GM21717 (cell line): ENCODE measurements at regions not wholly inside any gene's neighbourhood (a gene's known extent, or its start where the extent isn't known, plus 50 kb on each side); places are given as distances from the start of the nearest gene placed in this dataset.

Source experiments
- ATAC-seq: cut with Tn5 transposase; IDR thresholded peaks from one replicate; pipeline ENCODE4 v1.9.1; 2021; ENCODE audit warnings: mild to moderate bottlenecking, moderate library complexity; ENCODE audit not compliant: unreplicated experiment

- ATAC-seq, result no peak
Observed at GRCh38 chr4:89556601-89557305, 249.2 kb upstream of the GPRIN3 start.

GRCh38 chr4:89551191-89551590 lies 243.6 kb upstream of the GPRIN3 start:
- ATAC-seq, result no peak

- no peak for ATAC-seq
Observed at GRCh38 chr4:89549907-89550306, 242.3 kb upstream of the GPRIN3 start.

- ATAC-seq, result no peak
Observed at GRCh38 chr4:89545315-89545714, 237.7 kb upstream of the GPRIN3 start.

GRCh38 chr4:89541998-89542397 lies 234.4 kb upstream of the GPRIN3 start:
- ATAC-seq, result no peak

DNA sequence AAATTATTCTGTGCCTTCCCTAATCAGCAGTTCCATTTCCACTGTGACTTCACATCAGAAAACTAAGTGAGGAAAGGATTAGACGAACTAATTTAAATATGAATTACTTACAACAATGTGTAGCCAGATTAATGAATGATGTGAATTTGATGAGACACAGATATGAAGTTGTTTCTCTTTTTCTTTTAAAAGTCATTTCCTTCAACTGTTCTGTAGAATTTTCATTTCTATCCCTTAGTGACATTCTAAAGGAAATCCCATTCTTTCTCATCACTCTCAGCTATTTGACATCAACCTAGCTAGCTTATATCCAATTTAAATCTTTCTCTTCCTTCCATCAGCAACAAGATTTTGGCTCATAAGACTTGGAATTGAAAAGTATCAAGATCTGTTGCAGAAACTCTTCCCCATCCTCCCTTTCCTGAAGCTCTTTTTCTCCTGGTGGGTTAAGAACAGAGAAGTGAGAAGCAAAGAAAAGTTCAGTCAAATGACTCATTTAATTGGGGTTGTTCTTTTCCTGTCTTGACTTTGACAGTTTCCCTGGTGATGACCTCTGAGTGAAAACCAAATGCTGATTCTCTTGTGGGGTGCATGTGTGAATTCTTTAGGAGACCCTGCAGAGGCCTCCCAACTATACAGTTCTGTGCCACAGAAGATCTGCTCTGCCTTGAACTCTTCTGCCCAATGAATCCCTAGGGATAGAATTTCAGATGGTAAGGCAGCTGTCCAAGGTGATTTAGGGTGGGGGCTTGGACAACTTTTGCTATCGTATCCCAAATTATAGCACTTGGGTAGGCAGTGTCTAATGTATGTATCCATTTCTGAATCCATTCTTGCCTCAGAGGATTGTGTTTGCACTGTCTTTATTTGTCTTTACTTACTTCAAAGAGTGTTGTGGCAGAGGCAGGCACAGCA lies 232.5 kb upstream of the GPRIN3 start:
- no peak for ATAC-seq

GRCh38 chr4:89539374-89539773 lies 231.8 kb upstream of the GPRIN3 start:
- no peak for ATAC-seq

- no peak for ATAC-seq
Observed at GRCh38 chr4:89538886-89539285, 231.3 kb upstream of the GPRIN3 start.

- no peak for ATAC-seq
Observed at GRCh38 chr4:89538171-89538570, 230.6 kb upstream of the GPRIN3 start.

- ATAC-seq, result no peak
Observed at GRCh38 chr4:89537281-89537680, 229.7 kb upstream of the GPRIN3 start.

DNA sequence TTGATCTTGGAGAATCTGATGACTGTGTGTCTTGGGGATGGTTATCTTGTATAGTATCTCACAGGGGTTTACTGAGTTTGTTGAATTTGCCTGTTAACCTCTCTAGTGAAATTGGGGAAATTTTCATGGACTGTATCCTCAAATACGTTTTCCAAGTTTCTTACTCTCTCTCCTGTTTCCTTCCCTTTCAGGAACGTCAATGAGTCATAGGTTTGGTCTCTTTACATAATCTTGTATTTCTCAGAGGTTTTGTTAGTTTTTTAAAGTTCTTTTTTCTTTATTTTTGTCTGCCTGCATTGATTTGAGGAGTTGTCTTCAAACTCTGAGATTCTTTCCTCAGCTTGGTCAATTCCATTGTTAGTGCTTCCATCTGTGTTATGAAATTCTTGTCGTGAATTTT lies 227.7 kb upstream of the GPRIN3 start:
- no peak for ATAC-seq

DNA sequence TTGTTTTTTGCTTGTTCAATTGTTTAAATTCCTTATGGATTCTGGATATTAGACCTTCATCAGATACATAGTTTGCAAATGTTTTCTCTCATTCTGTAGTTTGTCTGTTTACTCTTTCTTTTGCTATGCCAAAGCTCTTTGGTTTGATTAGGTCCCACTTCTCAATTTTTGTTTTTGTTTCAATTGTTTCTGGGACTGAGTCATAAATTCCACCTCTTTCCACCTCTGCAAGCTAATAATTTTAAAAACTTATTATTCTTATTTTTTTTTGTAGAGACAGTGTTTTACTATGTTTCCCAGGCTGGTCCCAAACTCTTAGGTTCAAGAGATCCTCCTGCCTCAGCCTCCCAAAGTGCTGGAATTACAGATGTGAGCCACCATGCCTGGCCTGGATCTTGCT lies 226.8 kb upstream of the GPRIN3 start:
- ATAC-seq, result no peak

GRCh38 chr4:89531932-89532640 lies 224.5 kb upstream of the GPRIN3 start:
- no peak for ATAC-seq

- no peak for ATAC-seq
Observed at GRCh38 chr4:89528526-89529133, 221.0 kb upstream of the GPRIN3 start.

DNA sequence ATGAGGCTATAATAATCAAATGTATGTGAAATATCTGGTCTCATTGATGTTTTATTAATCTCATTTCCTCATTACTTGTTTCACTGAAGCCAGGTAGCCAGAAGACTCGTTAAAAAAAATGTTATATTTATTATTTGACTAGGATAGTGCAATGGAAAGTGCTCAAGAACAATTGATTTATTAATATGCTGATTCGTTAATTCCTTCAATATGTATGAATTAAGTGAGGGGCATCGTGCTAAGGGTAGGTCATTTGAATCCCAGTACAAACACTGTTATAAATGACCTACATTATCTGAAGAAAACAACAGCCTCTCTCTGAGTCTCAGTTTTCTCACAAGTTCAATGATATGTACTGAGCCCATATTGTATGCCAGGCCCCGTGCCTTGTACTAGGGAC lies 214.2 kb upstream of the GPRIN3 start:
- no peak for ATAC-seq

DNA sequence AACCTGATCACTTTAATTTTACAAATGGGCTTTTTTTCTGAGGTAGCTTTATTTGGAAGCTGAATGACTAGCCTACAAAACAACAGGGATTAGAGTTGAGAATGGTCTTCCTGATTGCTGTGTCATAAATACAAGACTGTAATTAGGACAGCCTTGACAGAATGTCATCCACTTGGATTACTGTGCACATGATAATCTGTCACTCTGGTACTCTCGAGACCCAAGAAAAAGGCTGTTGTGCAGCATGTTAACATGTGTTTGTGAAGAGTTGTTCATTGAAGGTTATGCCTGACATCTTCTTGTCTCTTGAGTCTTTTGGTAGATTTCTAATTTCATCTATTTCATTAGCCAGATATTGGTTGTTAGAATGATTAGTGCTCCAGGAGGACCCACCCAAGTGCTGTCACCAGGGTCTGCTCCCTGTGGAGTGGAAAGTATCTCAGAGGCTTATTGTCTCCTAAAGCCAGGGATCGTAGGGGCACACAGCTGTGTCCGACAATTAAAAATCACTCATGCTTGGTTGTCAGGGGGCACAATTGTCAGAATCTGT lies 212.2 kb upstream of the GPRIN3 start:
- ATAC-seq, result no peak

DNA sequence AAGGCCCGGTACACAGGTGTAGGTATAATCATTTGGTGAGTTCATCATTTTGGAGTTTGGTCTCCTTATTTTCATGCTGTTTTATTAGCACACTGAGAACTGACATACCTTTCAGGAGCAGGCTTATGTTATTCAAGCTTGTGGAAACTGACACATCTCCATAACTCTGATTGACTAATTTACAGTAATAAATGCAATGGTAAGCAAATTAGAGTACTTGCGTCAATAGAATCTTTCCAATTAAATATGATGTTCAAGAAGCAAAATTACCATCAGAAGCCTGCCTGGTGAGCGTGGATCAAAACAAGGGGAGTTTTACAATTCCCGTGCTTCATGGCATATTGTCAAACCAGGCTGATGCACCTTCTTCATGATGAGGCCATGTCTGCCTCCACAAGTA lies 210.7 kb upstream of the GPRIN3 start:
- ATAC-seq, result no peak

DNA sequence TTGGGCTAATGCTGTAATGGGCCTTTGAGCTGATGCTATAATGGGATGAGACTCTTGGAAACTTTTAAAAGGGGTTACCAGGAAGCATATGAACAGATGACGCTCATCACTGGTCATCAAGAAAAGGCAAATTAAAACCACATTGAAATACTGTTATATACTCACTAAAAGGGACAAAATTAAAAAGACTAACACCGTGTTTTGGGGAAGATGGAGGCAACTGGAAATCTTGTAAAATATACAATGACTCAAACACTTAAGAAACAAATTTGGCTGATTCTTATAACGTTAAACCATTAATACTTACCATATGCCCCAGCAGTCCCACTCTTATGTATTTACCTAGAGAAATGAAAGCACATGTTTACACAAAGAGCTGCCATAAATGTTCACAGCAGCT lies 207.2 kb upstream of the GPRIN3 start:
- ATAC-seq, result no peak

- no peak for ATAC-seq
Observed at GRCh38 chr4:89511776-89512175, 204.2 kb upstream of the GPRIN3 start.

GRCh38 chr4:89509708-89510281 lies 202.2 kb upstream of the GPRIN3 start:
- ATAC-seq, result peak; percentile 98
